A673 (cell line): ENCODE measurements at regions not wholly inside any gene's neighbourhood (a gene's known extent, or its start where the extent isn't known, plus 50 kb on each side); places are given as distances from the start of the nearest gene placed in this dataset.

Experiments used
- EZH2 ChIP-seq: fragments of 200-600 bp; sonication (generic); IDR thresholded peaks from 2 replicates; pipeline ENCODE4 v1.6.1; 2017; ENCODE audit warnings: borderline replicate concordance, low read depth, mild to moderate bottlenecking, mixed read lengths, antibody characterized with exemption, low read length; ENCODE audit not compliant: poor library complexity, severe bottlenecking
- TF ChIP-seq, protein P1 (sequence below): fragments of 300-800, 200-600 bp; sonication (generic); conservative IDR thresholded peaks from 2 replicates; pipeline ENCODE4 v1.5.1; 2017; ENCODE audit warnings: low read depth, mild to moderate bottlenecking, antibody characterized with exemption, low read length, moderate library complexity, mixed read lengths

DNA sequence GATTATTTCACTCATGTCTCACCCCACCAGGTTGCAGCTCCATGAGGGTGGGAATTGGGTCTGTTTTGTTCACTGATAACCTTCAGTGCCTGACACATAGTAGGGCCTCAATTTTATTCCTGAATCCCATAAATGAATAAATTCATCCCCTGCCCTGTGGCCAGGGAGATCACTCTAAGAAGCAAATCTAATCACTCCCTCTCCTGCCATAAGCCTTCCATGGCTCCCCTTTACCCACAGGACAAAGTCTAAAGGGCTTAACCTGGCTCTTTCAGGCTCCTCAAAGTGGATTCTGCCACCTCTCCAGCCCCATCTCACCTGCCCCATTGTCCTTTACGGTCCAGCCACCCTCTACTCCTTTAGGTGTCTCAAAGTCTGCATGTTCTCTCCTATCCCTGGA lies 141.8 kb upstream of the PTPN1 start:
- TF ChIP-seq, protein P1, sequence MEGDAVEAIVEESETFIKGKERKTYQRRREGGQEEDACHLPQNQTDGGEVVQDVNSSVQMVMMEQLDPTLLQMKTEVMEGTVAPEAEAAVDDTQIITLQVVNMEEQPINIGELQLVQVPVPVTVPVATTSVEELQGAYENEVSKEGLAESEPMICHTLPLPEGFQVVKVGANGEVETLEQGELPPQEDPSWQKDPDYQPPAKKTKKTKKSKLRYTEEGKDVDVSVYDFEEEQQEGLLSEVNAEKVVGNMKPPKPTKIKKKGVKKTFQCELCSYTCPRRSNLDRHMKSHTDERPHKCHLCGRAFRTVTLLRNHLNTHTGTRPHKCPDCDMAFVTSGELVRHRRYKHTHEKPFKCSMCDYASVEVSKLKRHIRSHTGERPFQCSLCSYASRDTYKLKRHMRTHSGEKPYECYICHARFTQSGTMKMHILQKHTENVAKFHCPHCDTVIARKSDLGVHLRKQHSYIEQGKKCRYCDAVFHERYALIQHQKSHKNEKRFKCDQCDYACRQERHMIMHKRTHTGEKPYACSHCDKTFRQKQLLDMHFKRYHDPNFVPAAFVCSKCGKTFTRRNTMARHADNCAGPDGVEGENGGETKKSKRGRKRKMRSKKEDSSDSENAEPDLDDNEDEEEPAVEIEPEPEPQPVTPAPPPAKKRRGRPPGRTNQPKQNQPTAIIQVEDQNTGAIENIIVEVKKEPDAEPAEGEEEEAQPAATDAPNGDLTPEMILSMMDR: no peak
- no peak for TF ChIP-seq EZH2
